ENCODE measurements at regions not wholly inside any gene's neighbourhood (a gene's known extent, or its start where the extent isn't known, plus 50 kb on each side); places are given as distances from the start of the nearest gene placed in this dataset.
A peak's percentile ranks its signal among the peaks of the same experiment; 100 is the strongest.

DNA sequence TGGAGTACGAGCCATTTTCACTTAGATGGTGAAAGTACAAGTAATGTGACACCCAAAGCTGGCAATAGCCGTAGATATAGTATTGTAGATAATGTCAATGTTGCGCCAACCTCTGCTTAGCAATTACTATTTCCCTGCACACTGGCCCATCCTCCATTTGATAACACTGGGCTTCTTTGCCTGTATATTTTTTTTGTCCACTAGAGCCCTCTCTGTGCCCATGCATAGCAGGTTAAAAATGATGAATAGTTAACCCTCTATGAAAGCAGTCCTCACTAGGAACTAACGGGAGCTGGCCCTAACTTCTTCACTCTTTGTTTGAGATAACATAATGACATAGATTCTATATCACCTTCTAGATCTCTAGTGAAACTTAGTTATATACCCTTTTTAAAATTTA, 416.8 kb downstream of the TUSC1 start:
- Mint-ChIP-seq H3K36me3 (no peaks in the 10 kb centered on the region), H3K27ac (no peak overlapping the region), H3K9me3 (peaks cover 0 to 16% (median 7%) of the 10 kb centered on the region in 3 donors), H3K27me3 (no peaks in the 10 kb centered on the region), H3K4me3 (no peak overlapping the region), H3K4me1 (no peaks in the 10 kb centered on the region)

DNA sequence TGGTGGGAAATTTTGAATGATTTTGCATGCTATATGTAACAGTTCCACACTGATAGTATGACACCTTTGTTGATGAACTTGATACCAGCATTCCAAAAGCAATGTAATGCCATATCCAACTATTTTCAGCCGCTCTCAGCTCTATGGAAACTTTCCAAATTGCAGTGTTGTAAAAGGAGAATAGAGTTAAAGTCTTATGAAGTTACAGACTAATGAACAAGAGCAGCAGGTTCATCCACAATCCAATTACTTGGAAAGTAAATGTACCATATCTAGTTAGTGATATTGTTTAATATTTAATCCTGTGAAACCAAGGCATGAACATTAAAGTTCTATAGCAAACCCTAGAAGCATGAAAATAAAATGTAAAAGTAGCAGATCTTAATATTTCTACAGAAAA, 418.2 kb downstream of the TUSC1 start:
- Mint-ChIP-seq H3K27me3 (no peaks in the 10 kb centered on the region), H3K9me3 (peaks cover 0 to 16% (median 10%) of the 10 kb centered on the region in 3 donors), H3K27ac (no peak overlapping the region), H3K4me3 (no peak overlapping the region), H3K4me1 (no peaks in the 10 kb centered on the region), H3K36me3 (no peaks in the 10 kb centered on the region)

DNA sequence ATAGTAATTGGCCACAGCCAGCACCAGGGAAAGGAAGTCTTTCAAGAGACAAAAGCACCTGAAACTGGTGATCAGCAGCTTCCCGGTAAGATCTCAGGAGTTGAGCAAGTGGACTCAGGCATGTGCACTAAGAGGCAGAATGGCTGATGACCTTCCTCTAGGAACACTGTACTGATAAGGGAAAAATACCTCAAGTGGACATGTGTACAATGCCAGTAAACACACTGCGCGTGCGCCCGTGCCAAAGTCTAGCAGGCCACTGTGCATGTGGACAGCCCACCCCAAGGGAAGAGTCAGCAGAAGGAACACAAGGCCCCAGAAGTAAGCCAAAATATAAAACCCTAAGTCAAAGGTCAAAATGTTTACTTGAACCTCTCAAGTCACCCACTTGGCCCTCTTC, 423.0 kb downstream of the TUSC1 start:
- Mint-ChIP-seq H3K36me3 (no peaks in the 10 kb centered on the region), H3K9me3 (peaks cover 0 to 9% (median 2%) of the 10 kb centered on the region in 3 donors), H3K4me3 (no peak overlapping the region), H3K27me3 (no peaks in the 10 kb centered on the region), H3K27ac (no peak overlapping the region), H3K4me1 (no peaks in the 10 kb centered on the region)

DNA sequence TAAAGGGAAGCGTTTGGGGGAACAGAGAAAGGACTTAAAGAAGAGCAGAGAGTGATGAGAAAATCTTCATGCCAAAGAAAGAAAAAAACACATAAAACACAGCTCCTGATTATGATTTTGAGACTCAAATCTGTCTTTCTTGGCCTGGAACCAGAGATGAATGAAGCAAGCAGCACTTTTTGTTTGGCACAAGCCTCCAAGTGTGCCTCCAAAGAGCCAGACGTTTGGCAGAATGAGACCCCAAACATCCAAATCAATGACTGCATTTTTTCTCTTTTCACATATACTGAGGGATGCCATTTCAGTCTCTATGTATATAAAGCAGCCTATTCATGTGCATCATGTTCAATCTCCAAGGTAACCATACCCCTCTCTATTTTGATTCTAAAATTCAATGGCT, 424.2 kb downstream of the TUSC1 start:
- H3K27me3 Mint-ChIP-seq, result no peaks in the 10 kb centered on the region
- H3K4me1 Mint-ChIP-seq, result no peaks in the 10 kb centered on the region
- H3K9me3 Mint-ChIP-seq, result peaks cover 0 to 13% (median 2%) of the 10 kb centered on the region in 3 donors
- no peak overlapping the region for H3K27ac Mint-ChIP-seq
- H3K4me3 Mint-ChIP-seq, result no peak overlapping the region
- H3K36me3 Mint-ChIP-seq, result no peaks in the 10 kb centered on the region

DNA sequence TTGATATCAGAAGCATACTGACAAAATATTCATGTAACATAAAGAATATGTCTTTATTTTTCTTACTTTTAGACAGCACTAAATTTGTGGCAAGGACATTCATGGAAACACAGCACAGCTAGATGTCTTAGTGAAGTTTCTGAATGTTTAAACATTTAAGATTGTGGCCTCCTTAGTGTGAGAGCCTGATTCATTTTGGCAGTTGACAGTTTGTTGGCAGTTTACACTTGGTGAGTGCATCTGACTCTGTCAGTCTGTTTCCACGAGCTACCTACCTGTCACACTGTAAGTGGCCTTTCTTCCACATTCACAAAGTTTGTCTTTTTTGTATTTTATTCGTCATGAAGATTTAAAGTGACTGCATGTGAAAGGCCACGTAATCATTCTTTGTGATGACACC, 436.8 kb downstream of the TUSC1 start:
- no peak overlapping the region for H3K4me3 Mint-ChIP-seq
- no peaks in the 10 kb centered on the region for H3K4me1 Mint-ChIP-seq
- no peak overlapping the region for H3K27ac Mint-ChIP-seq
- H3K27me3 Mint-ChIP-seq, result no peaks in the 10 kb centered on the region
- peaks cover 0 to 10% (median 2%) of the 10 kb centered on the region in 3 donors for H3K9me3 Mint-ChIP-seq
- no peaks in the 10 kb centered on the region for H3K36me3 Mint-ChIP-seq

DNA sequence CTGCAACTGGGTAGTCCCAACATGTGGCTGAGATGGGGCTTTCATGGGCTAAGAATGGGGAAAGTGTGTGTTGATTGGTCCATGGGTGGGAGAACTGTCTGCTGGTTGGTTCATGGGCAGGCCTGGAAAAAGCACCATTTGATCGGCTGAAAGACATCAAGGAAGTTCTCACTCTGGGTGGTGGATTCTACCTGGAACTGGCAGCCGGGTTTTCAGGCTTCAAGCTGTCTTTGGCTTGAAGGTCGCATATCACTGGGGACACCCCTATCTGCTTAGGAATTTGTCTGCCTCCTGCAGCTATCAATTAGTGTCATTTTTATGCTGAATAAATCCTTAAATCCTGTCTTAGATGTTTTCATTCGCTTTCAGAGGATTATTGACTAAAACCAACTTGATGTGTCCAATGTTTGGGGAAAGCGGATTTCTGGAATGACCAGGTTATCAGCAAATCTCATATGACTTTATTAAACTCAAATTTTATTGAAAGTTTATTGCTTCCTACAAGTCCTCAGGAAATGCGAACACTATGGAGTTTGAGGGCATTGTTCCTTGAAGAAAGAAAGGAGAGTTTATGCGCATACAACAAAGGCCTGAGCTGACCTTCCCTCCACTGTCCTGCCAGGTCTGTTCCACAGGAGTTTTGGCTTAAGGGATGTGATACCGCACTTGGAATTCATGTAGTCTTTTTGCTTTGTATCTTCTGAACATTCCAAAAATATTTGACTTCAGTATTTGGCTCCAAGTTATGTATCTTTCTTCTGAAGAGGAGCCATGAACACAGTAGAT, 451.1 kb downstream of the TUSC1 start:
- Mint-ChIP-seq H3K4me3 (no peak overlapping the region), H3K4me1 (no peaks in the 10 kb centered on the region), H3K9me3 (peaks cover 0 to 9% (median 7%) of the 10 kb centered on the region in 3 donors), H3K27ac (peak overlapping the region in 1 of 3 donors; percentile 5), H3K27me3 (no peaks in the 10 kb centered on the region), H3K36me3 (no peaks in the 10 kb centered on the region)

DNA sequence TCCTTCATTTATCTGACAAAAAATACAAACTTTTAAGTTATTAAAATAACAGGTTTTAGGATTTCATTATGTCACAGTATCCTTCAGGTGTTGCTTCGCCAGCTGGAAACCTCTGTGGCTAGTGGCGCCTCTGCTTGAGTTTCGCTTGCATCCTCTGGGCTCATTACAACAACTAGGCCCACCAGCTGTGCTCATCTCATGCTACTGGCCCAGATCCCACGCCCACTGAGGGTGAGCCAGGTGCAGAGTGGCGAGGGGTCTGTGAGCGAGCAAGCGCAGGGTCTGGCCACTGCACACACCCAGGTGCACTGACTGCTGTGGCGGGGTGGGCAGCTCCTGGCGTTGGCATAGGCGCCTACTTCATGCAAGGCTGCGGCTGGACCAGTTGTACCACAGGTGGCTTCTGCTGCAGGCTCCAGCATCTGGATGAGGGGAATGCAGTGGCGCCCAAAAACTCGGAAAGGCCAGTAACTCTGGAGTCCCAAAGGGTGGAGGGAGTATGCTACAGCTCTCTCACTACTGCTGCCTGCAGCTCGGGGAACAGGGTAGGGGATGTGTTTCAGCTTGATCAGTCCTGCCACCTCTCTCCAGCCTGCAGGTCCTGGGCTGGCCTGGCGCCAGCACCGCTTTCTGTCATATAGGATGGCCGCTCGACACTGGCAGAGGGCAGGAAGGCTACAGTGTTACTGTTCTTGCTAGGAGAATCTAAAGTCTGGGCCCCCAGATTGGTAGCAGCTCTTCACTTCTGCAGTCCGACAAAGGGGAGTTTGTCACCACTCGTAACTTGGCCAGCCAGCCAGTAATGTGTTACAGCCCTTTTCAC, 452.1 kb downstream of the TUSC1 start:
- Mint-ChIP-seq H3K27me3 (no peaks in the 10 kb centered on the region), H3K4me1 (no peaks in the 10 kb centered on the region), H3K36me3 (no peaks in the 10 kb centered on the region), H3K27ac (no peak overlapping the region), H3K4me3 (no peak overlapping the region), H3K9me3 (peaks cover 0 to 8% (median 7%) of the 10 kb centered on the region in 3 donors)

GRCh38 chr9:25224996-25225395, 453.2 kb downstream of the TUSC1 start:
- Mint-ChIP-seq H3K4me3 (no peak overlapping the region), H3K27me3 (no peaks in the 10 kb centered on the region), H3K4me1 (no peaks in the 10 kb centered on the region), H3K9me3 (peaks cover 0 to 7% (median 4%) of the 10 kb centered on the region in 3 donors), H3K27ac (no peak overlapping the region), H3K36me3 (no peaks in the 10 kb centered on the region)

- Mint-ChIP-seq H3K4me3 (no peak overlapping the region), H3K9me3 (peaks cover 0 to 7% (median 4%) of the 10 kb centered on the region in 3 donors), H3K4me1 (no peaks in the 10 kb centered on the region), H3K27ac (no peak overlapping the region), H3K27me3 (no peaks in the 10 kb centered on the region), H3K36me3 (no peaks in the 10 kb centered on the region)
Observed at GRCh38 chr9:25224309-25224708, 453.9 kb downstream of the TUSC1 start.

DNA sequence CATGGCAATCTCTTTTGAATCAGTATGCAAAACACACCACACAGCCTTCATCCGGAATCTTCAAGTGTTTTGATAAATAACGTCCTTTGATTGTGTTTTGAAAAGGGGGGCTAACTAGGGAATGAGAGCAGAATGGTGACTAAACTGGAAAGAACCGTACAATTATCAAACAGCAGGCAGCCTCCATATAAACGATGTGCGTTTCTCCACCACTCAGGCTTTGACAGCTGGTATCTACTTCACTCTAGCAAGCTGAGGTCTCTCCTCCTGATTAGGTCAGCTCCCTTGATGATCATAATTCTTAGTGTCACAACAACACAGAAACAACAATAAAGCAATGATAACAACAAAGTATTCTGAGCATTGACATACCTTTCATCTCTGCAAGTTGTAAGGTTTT, 465.9 kb downstream of the TUSC1 start:
- H3K4me3 Mint-ChIP-seq, result no peak overlapping the region
- H3K27ac Mint-ChIP-seq, result no peak overlapping the region
- no peaks in the 10 kb centered on the region for H3K4me1 Mint-ChIP-seq
- no peaks in the 10 kb centered on the region for H3K36me3 Mint-ChIP-seq
- no peaks in the 10 kb centered on the region for H3K27me3 Mint-ChIP-seq
- peaks cover 0 to 4% (median 3%) of the 10 kb centered on the region in 3 donors for H3K9me3 Mint-ChIP-seq

DNA sequence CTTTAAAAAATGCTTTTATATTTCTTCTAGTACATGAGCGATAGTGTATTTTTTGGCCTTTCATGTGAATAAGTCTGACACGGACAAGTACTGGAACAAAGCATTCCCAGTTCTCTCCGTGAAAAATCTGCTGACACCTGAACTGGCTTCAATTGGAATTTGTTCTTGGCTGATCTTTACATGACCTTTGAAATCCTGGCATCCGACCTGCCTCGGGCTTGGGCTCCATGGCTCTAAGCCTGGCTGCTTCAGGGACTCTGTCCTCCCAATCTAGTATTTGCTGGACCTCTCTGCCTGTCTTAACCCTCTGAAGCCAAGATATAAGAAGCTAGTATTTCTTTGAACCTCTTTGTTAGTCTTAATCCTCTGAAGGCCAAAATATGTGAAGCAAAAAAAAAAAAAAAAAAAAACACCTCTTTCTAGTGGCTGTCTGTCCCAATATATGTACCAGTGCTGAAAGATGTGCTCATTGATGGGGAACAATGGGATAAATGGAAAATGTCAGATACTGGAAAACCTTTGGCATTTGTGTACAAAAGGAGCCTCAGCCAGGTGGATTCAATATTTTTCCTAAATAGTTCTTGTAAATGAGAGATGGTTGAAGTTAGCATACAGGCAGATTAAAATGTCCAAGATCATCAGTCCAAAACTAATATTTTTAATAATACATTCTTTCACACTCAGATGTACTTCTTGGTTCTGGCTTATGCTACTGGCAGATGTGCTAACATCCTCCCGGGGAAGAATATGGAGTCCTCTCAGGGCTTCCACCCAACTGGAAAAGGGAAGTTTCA, 470.6 kb downstream of the TUSC1 start:
- Mint-ChIP-seq H3K9me3 (peaks cover 4 to 7% (median 5%) of the 10 kb centered on the region in 3 donors), H3K36me3 (no peaks in the 10 kb centered on the region), H3K4me3 (no peak overlapping the region), H3K4me1 (no peaks in the 10 kb centered on the region), H3K27ac (no peak overlapping the region), H3K27me3 (no peaks in the 10 kb centered on the region)

DNA sequence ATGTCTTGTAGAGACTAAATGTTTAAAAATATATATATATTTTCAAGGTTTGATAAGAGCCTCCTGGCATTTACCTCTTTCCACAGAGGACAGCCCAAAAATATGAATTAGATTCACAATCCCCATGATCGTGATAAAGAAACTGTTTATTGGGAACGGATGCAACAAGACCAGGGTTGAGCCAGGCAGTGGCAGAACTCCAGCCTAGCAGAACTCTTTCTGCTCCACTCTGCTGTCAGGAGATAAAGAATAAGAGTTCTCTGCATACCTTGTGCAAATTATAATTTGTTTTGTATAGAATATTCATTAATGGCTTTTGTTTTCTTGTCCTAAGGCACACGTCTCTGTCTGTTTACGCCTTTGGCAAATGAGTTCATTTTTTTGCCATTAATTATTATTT, 472.2 kb downstream of the TUSC1 start:
- no peaks in the 10 kb centered on the region for H3K36me3 Mint-ChIP-seq
- H3K9me3 Mint-ChIP-seq, result peaks cover 0 to 7% (median 5%) of the 10 kb centered on the region in 3 donors

DNA sequence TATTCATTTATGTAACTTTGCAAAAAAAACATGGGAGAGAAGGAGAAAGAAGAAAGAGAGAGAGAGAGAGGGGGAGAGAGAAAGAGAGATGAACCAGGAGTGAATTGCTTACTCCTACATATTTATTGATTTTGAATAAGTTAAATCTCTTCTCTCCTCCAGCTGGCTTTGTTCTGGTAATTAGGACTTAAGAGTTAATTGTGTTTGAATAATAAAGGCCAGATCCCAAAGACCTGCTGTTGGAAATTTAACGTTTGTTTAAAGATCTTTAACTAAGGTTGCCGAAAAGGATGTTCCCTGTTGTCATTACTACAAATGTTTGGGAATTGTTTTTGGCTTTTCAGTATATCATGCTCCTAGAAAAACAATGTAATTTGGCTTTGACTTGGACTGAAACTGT, 473.0 kb downstream of the TUSC1 start:
- no peaks in the 10 kb centered on the region for H3K4me1 Mint-ChIP-seq
- H3K27me3 Mint-ChIP-seq, result no peaks in the 10 kb centered on the region
- H3K9me3 Mint-ChIP-seq, result peaks cover 0 to 7% (median 5%) of the 10 kb centered on the region in 3 donors
- no peak overlapping the region for H3K4me3 Mint-ChIP-seq
- H3K36me3 Mint-ChIP-seq, result no peaks in the 10 kb centered on the region
- H3K27ac Mint-ChIP-seq, result no peak overlapping the region

More for the DNA sequence above, 472.2 kb downstream of the TUSC1 start:
- Mint-ChIP-seq H3K27ac (no peak overlapping the region), H3K27me3 (no peaks in the 10 kb centered on the region), H3K4me1 (no peaks in the 10 kb centered on the region), H3K4me3 (no peak overlapping the region)

DNA sequence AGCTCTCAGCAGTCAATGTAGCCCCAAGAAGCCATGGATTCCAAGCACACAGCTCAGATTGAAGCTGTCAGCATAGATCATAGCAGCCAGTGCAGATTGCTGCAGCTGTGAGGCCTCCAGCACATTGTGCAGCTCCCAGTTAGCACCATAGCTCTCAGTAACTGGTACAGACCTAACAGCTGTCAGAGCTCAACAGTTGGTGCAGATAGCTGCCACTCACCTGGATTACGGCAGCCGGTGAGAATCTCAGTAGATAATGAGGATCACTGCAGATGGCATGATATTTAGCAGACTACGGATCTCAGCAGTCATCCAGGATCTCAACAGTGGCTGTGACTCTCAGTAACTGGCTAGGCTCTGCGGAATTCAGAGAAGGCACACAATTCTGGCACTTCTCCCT, 500.4 kb downstream of the TUSC1 start:
- no peaks in the 10 kb centered on the region for H3K4me1 Mint-ChIP-seq
- peaks cover 3 to 19% (median 5%) of the 10 kb centered on the region in 3 donors for H3K9me3 Mint-ChIP-seq
- no peaks in the 10 kb centered on the region for H3K27me3 Mint-ChIP-seq
- no peaks in the 10 kb centered on the region for H3K36me3 Mint-ChIP-seq
- no peak overlapping the region for H3K27ac Mint-ChIP-seq
- H3K4me3 Mint-ChIP-seq, result no peak overlapping the region

DNA sequence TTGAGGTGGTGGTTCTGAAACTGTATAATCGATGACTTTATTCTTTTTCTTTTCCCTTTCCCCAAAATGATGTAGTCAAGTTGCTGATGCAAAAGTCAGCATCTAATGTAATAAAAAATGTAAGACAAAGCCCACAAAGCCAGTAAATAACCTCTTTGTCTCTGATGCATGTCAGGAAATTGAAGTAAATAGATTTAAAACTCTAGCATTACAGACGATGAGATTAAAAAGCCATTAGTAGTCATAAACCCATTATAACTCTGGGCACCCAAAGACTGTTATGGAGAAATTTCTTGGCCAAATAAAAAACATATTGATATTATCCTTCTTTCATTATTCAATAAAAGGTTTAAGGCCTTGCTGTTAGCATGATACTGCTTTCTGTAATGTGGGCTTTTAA, 548.7 kb downstream of the TUSC1 start:
- Mint-ChIP-seq H3K4me3 (no peak overlapping the region), H3K9me3 (peaks cover 0 to 5% (median 0%) of the 10 kb centered on the region in 3 donors), H3K36me3 (no peaks in the 10 kb centered on the region)

More for the DNA sequence above, 548.7 kb downstream of the TUSC1 start:
- H3K27me3 Mint-ChIP-seq, result no peaks in the 10 kb centered on the region
- H3K27ac Mint-ChIP-seq, result no peak overlapping the region
- H3K4me1 Mint-ChIP-seq, result peaks cover 0 to 2% (median 0%) of the 10 kb centered on the region in 3 donors

Measured in IgD-negative memory B cell (primary cell).